HepG2 (cell line): ENCODE measurements at regions not wholly inside any gene's neighbourhood (a gene's known extent, or its start where the extent isn't known, plus 50 kb on each side); places are given as distances from the start of the nearest gene placed in this dataset.

Source experiments
- ATAC-seq: fragments of 200-7000 bp; cut with Tn5 transposase; 3 replicates; pipeline ENCODE4 v1.9.1; 2020; ENCODE audit warnings: mild to moderate bottlenecking, moderate library complexity
- BruUV-seq: library from RNA; stranded (reverse); fragments of 400-500 nt; replicated peaks from 2 replicates; lab custom pipeline; 2021; lab: Mats Ljungman, UMichigan
- CTCF ChIA-PET: fragments of 300-600 bp; formaldehyde crosslinking; extraction: SDS; loops from one replicate; lab custom pipeline; 2021; ENCODE audit warnings: low total read pairs, inconsistent platforms, low intra/inter-chr PET ratio; lab: Yijun Ruan, JAX
- POLR2A ChIA-PET: fragments of 350-600 bp; sonication (Branson Sonifier 250); formaldehyde crosslinking; loops from one replicate; lab custom pipeline; 2020; ENCODE audit warnings: antibody characterized with exemption, inconsistent platforms; lab: Yijun Ruan, JAX
- DNase-seq: peaks from one replicate; pipeline ENCODE4 v3.0.0-alpha.2; 2015; ENCODE audit warnings: low spot score
- FAIRE-seq: peaks from 3 replicates; lab custom pipeline; 2011; peaks lifted over from hg19 to GRCh38; lab: Jason Lieb, UNC
- H2AFZ ChIP-seq: one replicate; pipeline ENCODE4 v1.6.1; 2011; ENCODE audit warnings: low read length, inconsistent platforms
- H3K27ac ChIP-seq: fragments of 300-600 bp; 3 replicates; pipeline ENCODE4 v1.8.0; 2011; ENCODE audit warnings: mixed run types, mild to moderate bottlenecking, mixed read lengths, low read length, inconsistent platforms; ENCODE audit not compliant: insufficient read depth; ENCODE audit errors: extremely low read length
- H3K27me3 ChIP-seq, 2 experiments: fragments of 200-600 bp in 1 of 2; 2 replicates in 1 of 2; 3 replicates in 1 of 2; pipeline versions ENCODE4 v1.6.0 to v1.8.0; 2011; ENCODE audit warnings: low read length in 2 of 2, mild to moderate bottlenecking in 2 of 2, moderate library complexity in 2 of 2, inconsistent platforms in 1 of 2; ENCODE audit not compliant: insufficient read depth in 2 of 2, control insufficient read depth in 1 of 2
- H3K36me3 ChIP-seq, 2 experiments: fragments of 200-600 bp in 1 of 2; replicated peaks in 1 of 2; 2 replicates in 1 of 2; 3 replicates in 1 of 2; pipeline versions ENCODE4 v1.5.1 to v1.8.0; 2011; ENCODE audit warnings: low read length in 2 of 2, inconsistent platforms in 1 of 2; ENCODE audit not compliant: insufficient read depth in 2 of 2, control insufficient read depth in 1 of 2
- H3K4me1 ChIP-seq: 2 replicates; pipeline ENCODE4 v1.5.1; 2012; ENCODE audit warnings: low read length, inconsistent platforms; ENCODE audit not compliant: insufficient read depth
- H3K4me2 ChIP-seq: 2 replicates; pipeline ENCODE4 v1.6.0; 2011; ENCODE audit warnings: low read depth, low read length, inconsistent platforms
- H3K4me3 ChIP-seq, 3 experiments: fragments of 200-600 bp in 1 of 3; sonication (generic), shearing (Covaris generic) in 1 of 3; replicated peaks in 1 of 3; 2 replicates each; pipeline ENCODE4 v1.5.1; 2011 to 2016; ENCODE audit warnings: low read length in 3 of 3, inconsistent platforms in 2 of 3, low read depth in 2 of 3, mild to moderate bottlenecking in 2 of 3, control low read depth in 1 of 3, mixed read lengths in 1 of 3; ENCODE audit not compliant: insufficient read depth in 1 of 3
- H3K79me2 ChIP-seq: one replicate; pipeline ENCODE4 v1.6.1; 2011; ENCODE audit warnings: low read length, inconsistent platforms; ENCODE audit not compliant: insufficient read depth
- H3K9ac ChIP-seq: 2 replicates; pipeline ENCODE4 v1.6.0; 2011; ENCODE audit warnings: mild to moderate bottlenecking, low read depth, low read length, inconsistent platforms; ENCODE audit not compliant: insufficient read depth
- H3K9me3 ChIP-seq: 2 replicates; pipeline ENCODE4 v1.5.1; 2012; ENCODE audit warnings: mild to moderate bottlenecking, low read length
- H4K20me1 ChIP-seq: 2 replicates; pipeline ENCODE4 v1.6.0; 2011; ENCODE audit warnings: inconsistent platforms, mild to moderate bottlenecking, low read length, moderate library complexity; ENCODE audit not compliant: insufficient read depth
- HOXD1 ChIP-seq: sonication (generic); formaldehyde crosslinking; IDR thresholded peaks from 2 replicates; pipeline ENCODE4 v1.5.0; 2020; ENCODE audit warnings: missing genetic modification reagents
- ZNF616 ChIP-seq: sonication (generic); formaldehyde crosslinking; IDR thresholded peaks from 2 replicates; pipeline ENCODE4 v1.5.0; 2020; ENCODE audit warnings: low read depth, mild to moderate bottlenecking, missing genetic modification reagents
- ZNF678 ChIP-seq: sonication (generic); formaldehyde crosslinking; IDR thresholded peaks from 2 replicates; pipeline ENCODE4 v1.4.0; 2020; ENCODE audit warnings: mild to moderate bottlenecking, missing genetic modification reagents
- ZNF816 ChIP-seq: sonication (generic); formaldehyde crosslinking; IDR thresholded peaks from 2 replicates; pipeline ENCODE4 v1.8.0; 2022; ENCODE audit warnings: missing genetic modification reagents, mild to moderate bottlenecking, borderline replicate concordance
- ZSCAN21 ChIP-seq: sonication (generic); formaldehyde crosslinking; IDR thresholded peaks from 2 replicates; pipeline ENCODE4 v1.8.0; 2022; ENCODE audit warnings: mild to moderate bottlenecking, missing genetic modification reagents, moderate library complexity, borderline replicate concordance
- WGBS: methylation state at CpG from one replicate; pipeline ENCODE4 v1.1.6; 2017; ENCODE audit warnings: low lambda C conversion rate; 5-methylcytosine and 5-hydroxymethylcytosine counted together
- in situ Hi-C: cut with HindIII; loops from 2 replicates; pipeline ENCODE4 v1.10.0; 2017; ENCODE audit warnings: low pct_unique_long_range_greater_than_20kb; ENCODE audit not compliant: extremely low pct_ligation_motif_present
- intact Hi-C: fragments of 100-400 bp; cut with micrococcal nuclease; formaldehyde crosslinking; loops from one replicate; pipeline ENCODE4 v1.10.0; 2022; ENCODE audit not compliant: unreplicated experiment
- TF ChIP-seq, protein P1 (sequence below): sonication (generic); formaldehyde crosslinking; IDR thresholded peaks from 2 replicates; pipeline ENCODE4 v1.8.0; 2022; ENCODE audit warnings: mild to moderate bottlenecking, missing genetic modification reagents, moderate library complexity
- TF ChIP-seq, protein P2 (sequence below): sonication (generic); formaldehyde crosslinking; IDR thresholded peaks from 2 replicates; pipeline ENCODE4 v1.5.0; 2020; ENCODE audit warnings: missing genetic modification reagents

DNA sequence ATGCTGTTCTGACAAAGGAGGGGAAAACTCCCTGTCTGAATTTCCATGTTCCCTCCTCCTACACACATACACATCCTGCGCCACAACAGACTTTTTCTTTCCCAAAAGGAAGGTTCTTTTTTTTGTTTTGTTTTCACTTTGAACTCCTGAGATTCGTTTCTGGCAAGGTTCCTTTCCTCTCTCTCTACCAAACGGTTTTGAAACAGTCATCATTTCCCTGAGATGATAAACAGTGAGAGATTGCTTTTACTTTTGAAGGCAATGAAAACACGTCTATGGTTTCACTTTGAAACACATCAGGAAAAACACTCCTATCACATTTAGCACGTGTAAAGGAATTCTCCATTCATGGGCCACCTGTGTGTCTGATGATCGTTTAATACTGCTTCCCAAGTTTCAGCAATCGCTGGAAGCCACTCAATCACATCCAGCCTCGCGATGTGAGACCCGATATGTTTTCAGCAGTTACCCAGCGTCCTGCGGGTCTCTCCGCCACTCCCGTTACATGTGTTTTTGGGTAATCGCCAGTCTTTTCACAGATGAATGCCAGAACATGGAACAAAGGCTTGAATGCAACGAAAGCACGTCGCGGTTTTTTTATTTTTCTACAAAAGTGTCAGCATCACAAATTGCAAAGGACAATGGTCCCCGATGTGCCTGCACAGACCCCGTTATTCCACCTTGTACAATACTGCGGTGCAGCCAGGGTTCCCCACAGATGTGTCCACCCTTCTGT is 62.8 kb upstream of the CUX1 start (continued):
- TF ChIP-seq, protein P1, sequence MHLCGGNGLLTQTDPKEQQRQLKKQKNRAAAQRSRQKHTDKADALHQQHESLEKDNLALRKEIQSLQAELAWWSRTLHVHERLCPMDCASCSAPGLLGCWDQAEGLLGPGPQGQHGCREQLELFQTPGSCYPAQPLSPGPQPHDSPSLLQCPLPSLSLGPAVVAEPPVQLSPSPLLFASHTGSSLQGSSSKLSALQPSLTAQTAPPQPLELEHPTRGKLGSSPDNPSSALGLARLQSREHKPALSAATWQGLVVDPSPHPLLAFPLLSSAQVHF (CRISPR knock-in tag), result no peak
- TF ChIP-seq ZNF616 (CRISPR knock-in tag) (no peak), ZNF678 (CRISPR knock-in tag) (no peak)

DNA sequence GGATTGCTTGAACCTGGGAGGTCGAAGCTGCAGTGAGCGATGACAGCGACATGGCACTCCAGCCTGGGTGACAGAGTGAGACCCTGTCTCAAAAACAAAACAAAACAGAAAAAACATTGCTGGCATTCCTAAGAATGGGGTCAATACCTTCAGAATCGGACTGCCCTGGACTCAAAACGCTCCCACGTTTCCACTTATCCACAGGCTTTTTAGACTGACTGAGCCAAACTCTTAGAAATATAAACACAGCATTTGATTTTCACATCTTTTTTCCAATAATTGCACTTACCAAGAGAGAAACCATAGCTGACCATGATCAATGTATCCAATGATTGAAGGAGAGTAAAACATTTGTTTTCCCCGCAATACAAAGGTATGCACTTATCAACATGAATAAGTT is 59.5 kb upstream of the CUX1 start:
- POLR2A ChIA-PET, result no interaction called here
- no peak overlapping the region for H3K27ac ChIP-seq
- in situ Hi-C loops, result no loop called here
- CTCF ChIA-PET, result no interaction called here
- no peak overlapping the region for H3K4me3 ChIP-seq
- no peak overlapping the region for H3K9ac ChIP-seq
- H3K27me3 ChIP-seq, result peaks cover 3 to 17% of the 10 kb centered on the region in 2 experiments; a peak in 3 of 5 replicates
- no peak overlapping the region for H3K4me2 ChIP-seq
- H4K20me1 ChIP-seq, result peaks cover 3% of the 10 kb centered on the region; the same call in 1 of the 2 replicates
- H3K4me1 ChIP-seq, result peaks cover 7% of the 10 kb centered on the region
- DNase-seq, result no peak
- BruUV-seq, result no TSS peak
- 58% methylated on average over 7 of the region's 7 CpGs for WGBS
- ATAC-seq, result no peak
- TF ChIP-seq, protein P2, sequence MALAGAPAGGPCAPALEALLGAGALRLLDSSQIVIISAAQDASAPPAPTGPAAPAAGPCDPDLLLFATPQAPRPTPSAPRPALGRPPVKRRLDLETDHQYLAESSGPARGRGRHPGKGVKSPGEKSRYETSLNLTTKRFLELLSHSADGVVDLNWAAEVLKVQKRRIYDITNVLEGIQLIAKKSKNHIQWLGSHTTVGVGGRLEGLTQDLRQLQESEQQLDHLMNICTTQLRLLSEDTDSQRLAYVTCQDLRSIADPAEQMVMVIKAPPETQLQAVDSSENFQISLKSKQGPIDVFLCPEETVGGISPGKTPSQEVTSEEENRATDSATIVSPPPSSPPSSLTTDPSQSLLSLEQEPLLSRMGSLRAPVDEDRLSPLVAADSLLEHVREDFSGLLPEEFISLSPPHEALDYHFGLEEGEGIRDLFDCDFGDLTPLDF (CRISPR knock-in tag), result no peak
- TF ChIP-seq ZNF816 (CRISPR knock-in tag) (no peak), ZSCAN21 (no peak), HOXD1 (no peak)
- intact Hi-C loops, result no loop called here
- H2AFZ ChIP-seq, result no peak overlapping the region
- H3K36me3 ChIP-seq, result no peaks in the 10 kb centered on the region
- no peak for FAIRE-seq
- H3K9me3 ChIP-seq, result no peaks in the 10 kb centered on the region
- no peaks in the 10 kb centered on the region for H3K79me2 ChIP-seq
